ENCODE measurements at regions not wholly inside any gene's neighbourhood (a gene's known extent, or its start where the extent isn't known, plus 50 kb on each side); places are given as distances from the start of the nearest gene placed in this dataset.

- no peak for TF ChIP-seq POLR2A (IDR thresholded peaks at IDR 0.05)
- no peak for TF ChIP-seq CTCF (IDR thresholded peaks at IDR 0.05)
These were observed 80.6 kb upstream of the SYT13 start for GRCh38 chr11:45366619-45367190.

Data from uterus (tissue), 2 donors.